GM18519 (cell line): ENCODE measurements at regions not wholly inside any gene's neighbourhood (a gene's known extent, or its start where the extent isn't known, plus 50 kb on each side); places are given as distances from the start of the nearest gene placed in this dataset.
"Not testable (repeated sequence)": the region's sequence is repeated elsewhere in the genome, so short reads cannot be mapped to it uniquely, and the experiment has no call there.

ENCODE experiments used
- ATAC-seq: cut with Tn5 transposase; IDR thresholded peaks from one replicate; pipeline ENCODE4 v1.9.1; 2021; ENCODE audit warnings: mild to moderate bottlenecking, moderate library complexity; ENCODE audit not compliant: unreplicated experiment, low FRiP score

DNA sequence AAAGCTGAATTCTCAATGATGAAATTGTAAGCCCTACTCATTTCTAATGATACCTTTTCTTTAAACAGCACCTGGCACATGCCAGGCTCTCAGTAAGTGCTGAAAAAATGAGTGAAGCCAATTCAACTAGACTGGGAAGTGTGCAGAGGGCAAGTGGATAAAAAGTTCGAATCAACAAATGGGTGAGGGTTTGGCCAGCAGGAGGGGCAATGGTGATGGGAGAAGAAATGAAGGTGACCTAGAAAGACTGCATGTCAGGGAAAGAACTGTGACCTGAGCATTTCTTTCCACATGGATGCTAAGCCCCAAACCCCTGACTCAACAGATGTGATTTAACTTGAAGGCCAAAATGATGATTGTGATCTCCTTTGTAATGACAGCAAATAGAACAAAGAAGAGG lies 54.6 kb downstream of the DKK1 start:
- ATAC-seq: no peak

DNA sequence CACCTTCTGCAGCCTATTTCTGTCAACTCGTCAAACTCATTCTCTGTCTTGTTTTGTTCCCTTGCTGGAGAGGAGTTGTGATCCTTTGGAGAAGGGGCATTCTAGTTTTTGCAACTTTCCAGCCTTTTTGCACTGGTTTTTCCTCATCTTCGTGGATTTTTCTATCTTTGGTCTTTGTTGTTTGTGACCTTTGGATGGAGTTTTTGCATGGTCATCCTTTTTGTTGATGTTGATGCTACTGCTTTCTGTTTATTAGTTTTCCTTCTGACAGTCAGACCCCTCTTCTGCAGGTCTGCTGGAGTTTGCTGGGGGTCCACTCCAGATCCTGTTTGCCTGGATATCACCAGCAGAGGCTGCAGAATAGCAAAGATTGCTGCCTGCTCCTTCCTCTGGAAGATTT lies 60.1 kb downstream of the DKK1 start:
- not testable (repeated sequence) for ATAC-seq

DNA sequence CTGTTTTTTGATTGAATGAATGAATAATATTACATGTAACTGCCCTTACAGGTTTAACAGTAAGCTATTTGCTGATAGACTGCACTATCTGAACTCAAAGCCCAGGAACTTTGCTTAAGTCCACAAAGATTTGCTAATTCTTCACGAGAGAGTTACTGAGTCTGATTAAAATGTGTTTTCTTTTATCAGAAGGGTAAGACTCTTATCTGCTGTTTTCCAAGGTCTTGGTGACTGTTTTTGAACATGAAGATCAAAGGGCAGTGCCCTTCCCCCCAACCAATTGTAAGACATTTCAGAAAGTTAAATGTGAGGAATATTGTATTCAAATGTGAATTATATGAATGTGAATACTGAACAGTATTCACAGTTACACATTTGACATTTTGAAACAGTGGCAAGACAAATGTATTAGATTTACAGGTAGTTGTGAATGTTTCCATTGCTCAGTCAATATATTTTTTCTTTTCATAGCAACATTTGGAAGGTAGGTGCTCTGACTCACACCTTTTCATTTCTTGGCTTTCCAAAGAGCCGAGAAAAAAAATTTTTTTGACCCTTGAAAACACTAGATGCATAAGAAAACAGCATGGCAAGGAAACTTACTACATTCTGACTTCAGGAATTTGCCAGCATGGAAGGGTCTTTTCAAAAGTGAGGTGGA lies 62.7 kb downstream of the DKK1 start:
- no peak for ATAC-seq

DNA sequence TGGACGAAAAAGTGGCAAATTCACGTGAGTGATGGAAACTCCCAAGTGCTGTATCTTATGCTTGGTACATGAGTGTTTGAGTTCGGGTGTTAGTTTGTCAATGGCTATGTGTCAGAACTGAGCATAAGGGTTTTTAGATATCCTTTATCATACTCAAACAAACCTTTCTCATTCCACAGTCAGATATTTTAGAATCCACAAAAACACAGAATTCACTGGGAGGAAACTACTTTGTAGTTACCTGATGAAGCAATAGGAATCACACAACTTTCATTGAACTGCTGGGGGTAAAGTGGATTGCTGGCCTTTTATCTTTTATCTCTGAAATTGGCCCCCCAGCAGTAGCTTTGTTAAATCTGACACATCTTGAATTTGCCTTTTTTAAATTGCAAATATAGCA lies 64.0 kb downstream of the DKK1 start:
- no peak for ATAC-seq

DNA sequence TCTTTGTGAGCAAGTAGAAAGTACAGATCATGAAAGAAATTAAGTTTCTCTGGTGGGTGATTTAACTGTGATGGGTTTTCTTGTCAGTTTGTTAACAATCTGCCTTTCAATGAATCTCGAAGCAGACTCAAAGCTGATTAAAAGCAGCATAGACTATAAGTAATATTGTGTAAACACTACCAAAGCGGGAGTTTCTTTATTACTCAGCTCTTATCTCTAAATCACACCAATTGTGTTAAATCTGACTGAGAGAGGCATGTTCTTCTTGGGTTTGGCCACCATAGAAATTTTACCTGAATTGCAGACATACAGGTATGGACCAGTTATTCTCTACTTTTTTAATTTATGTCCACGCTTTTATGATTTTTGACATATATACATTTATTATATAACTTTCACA lies 65.2 kb downstream of the DKK1 start:
- no peak for ATAC-seq

DNA sequence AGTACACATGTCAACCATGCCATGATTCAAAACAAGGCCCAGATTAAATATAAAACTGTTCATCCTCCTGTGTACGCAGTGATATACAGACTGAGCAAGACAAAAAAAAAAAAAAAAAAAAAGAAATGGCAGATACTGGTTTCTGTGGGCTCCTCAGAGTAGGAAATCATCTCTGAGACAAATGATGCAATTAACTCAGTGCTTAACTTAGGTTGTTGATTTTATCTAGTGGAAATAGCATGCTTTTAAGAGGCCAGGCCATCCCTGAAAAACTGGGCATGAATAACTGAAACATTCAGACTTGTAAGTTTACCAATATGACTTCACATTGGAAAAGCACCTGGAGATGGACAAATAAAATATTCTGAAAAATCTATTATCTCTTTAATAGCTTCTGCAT lies 69.0 kb downstream of the DKK1 start:
- no peak for ATAC-seq

DNA sequence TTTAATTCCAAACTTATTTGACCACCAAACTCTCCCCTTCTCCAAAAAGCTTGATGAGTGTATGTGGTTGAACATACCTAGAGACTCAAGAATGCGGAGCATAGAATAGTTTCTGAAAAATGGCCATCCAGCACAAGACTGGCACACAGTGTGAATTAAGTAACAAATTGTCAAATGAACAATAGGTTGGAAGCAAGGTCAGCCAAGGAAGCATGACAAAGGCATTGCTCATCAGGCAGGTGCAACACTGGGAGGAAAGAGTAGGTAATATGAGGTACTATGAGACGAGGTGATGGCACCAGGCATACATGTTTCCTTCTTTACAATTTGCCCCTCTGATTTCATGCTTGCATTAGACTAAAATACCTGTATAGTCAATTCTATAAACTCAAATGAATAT lies 73.7 kb downstream of the DKK1 start:
- ATAC-seq: no peak

DNA sequence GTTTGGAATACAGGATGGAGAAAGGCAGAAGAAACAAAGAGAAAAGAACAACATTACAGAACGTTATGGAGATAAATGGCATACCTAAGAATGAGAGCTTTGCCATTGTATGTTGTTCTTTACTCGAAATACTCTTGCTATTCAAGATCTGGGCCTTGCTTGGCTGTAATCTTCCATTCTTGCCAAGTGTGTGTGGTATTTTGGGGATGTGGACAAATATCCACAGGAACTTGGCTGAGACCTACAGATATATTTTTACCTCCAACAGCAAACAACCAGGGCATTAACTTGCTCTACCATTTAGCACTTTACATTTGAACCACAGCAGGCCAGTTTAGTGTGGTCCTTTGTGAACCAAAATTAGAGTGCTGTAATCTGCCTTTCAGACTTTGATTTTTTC lies 76.3 kb downstream of the DKK1 start:
- no peak for ATAC-seq

DNA sequence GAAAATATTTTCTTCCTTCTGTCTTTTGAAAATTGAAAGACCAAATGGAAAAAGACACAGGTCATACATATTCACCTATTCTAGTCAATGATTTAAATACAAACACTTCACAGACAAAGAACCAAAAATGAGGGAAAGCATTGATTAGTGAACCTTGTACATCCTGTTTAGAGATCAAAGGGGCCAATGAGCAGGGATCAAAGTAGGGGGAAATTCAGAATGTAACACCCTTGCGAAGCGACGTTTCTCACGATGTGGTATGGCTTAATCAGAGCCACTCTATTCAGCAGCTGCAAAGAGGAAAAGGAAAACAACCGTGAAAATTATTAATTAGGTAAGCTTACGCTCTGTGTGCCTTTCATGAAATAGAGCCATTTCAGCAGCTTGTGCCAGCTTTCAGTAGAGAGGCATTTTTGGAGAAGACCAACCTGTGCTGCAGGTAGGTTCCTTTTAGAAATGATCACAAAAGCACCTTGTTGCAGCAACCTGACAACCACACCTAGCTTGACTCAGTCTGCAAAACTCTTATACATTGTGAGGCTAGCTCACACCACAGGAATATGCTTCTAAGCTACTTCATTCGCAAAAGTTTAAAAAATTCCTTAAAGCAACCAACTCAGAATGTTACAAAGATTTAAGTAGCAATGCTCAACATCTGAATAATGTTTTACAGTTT lies 78.0 kb downstream of the DKK1 start:
- ATAC-seq: no peak

DNA sequence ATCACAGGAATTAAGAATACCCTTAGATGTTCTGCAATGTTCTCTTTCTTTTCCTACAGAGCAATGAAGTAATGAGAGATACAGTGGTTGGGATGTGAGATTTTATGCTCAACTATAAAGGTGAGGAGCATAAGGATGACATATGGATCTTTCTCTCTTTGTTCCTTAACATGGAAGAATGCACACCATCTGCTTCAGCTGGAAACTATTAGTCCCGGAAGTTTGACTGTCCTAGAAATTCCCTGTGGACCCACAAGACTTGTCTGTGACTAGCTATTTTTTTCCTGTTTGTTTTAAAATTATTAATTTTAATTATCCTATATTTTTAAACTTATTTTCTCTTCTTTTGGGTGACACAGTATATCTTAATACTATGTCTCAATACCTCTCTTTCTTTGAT lies 80.2 kb downstream of the DKK1 start:
- ATAC-seq: no peak

DNA sequence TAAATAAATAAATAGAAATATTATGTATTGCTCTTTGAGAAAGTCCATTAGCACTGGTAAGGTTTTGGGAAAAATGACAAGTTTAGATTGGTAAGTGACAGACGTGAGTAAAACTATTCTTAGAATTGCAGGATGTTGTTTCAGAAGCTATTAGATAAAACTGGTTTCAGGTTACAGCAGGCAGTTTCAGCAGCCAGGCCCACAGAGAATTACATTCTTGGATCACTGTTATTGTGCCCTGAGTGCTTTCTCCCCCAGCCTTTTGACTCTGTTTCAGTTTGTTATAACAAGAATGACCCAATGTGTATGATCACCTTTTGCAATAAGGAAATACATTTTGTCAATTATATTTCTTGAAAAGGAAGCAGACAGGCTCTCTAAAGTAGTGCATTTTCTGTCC lies 86.5 kb downstream of the DKK1 start:
- ATAC-seq: no peak

DNA sequence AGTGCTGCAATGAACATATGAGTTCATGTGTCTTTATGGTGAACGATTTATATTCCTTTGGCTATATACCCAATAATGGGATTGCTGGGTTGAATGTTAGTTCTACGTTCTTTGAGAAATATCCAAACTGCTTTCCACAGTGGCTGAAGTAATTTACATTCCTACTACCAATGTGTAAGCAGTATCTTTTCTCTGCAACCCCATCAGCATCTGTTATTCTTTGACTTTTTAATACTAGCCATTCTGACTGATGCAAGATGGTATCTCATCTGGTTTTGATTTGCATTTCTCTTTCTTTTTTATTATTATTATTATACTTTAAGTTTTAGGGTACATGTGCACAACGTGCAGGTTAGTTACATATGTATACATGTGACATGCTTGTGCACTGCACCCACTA lies 89.7 kb downstream of the DKK1 start:
- ATAC-seq: not testable (repeated sequence)

DNA sequence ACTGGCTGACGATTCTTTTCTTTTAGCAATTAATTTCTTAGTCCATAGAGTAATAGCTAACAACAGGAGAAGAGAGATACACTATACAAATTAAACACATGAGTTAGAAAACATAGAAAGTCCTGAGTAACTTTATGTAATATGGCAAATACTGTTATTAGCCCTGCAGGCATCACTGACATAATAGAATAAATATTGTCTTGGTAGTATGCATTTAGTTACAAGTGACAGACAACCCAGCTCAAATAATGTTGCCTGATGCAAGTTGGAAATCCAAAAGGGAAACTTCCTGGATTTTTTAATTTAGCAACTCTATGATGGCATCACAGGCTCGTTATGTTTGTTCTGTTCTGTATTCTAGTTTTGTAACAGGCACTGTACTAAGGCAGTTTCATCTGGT lies 95.1 kb downstream of the DKK1 start:
- no peak for ATAC-seq

DNA sequence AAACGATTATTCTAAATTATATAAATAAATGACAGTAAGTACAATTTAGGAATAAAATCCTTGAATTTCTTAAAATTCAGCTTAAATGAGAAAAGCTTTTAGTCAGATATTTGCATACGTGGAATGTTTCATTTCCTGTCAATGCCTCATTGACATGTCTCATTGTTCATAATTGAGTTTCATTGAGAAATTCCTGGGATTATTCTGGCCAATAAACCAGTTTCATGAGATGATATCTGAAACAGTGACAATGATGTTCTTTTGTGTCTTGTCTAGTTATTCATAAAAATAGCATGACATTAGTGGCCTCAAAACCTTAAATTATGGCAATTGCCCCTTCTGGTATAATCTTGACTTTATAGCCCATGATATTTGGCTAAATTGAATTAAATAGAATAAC lies 95.8 kb downstream of the DKK1 start:
- ATAC-seq: no peak

DNA sequence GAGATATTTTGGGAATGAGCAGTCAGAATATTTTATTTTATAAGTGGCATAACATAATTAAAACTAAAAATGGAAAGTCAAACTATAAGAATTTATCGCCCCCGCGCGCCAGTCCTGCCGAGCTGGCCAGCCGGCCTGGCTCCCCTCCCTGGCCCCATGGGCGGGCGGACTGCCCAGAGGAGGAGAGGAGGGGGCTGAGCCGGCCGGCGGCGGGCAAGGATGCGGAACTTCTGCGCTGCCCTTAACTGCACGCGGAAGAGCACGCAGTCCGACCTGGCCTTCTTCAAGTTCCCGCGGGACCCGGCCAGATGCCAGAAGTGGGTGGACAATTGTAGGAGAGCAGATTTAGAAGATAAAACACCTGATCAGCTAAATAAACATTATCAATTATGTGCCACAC lies 96.8 kb downstream of the DKK1 start:
- ATAC-seq: no peak

DNA sequence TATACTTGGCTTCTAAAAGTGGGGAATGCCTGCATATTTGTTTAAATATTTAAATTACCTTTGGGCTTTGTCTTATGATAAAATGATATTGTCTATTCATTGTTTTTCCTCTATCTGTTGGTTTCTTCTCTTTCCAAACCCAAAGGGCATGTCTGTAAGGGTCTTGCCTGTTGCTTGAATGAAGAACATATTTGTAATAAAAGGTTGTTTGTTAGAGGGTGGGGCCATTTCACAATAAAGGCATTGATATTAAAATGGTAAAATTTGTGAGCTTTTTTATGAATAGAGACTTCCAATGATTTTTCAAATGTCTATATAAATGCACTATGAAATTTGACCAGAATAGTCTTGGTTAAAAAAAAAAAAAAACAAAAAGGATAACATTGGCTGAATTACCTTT lies 105.2 kb downstream of the DKK1 start:
- no peak for ATAC-seq

DNA sequence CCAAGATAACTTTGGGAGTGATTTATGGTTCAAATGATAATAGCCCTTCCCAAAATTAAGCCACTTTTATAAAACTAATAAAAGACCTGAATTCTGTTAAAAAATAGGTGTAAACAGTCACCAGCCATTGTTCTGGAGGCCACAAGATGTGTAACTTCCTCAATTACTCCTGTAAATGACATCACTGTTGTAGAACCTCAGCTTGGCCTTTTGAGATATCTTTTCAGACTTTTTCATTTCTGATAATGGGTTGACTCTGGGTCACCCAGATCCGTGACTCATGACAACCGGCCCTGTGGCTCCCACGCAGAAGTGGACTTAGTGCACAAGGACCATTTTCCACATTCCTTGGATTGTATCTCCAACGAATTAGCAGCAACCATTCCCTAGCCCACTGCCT lies 106.6 kb downstream of the DKK1 start:
- no peak for ATAC-seq

DNA sequence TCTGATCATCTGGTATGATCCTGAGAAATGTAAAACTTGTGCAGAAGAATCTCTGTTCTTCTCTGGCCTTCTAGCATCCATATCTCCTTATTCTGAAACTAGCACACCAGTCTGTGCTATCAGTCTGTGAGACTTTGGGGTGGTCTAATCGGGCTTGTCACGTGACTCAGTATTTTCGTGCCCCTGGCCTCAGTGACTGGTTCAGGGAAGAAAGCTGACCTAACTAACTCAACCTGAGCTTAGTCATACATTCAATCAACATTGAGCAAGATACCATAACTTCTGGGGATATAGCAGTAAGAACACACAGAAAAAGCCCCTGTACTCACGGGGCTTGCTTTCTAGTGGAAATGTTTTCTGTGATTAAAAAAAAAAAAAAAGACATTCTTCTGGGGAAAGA lies 109.3 kb downstream of the DKK1 start:
- ATAC-seq: no peak

DNA sequence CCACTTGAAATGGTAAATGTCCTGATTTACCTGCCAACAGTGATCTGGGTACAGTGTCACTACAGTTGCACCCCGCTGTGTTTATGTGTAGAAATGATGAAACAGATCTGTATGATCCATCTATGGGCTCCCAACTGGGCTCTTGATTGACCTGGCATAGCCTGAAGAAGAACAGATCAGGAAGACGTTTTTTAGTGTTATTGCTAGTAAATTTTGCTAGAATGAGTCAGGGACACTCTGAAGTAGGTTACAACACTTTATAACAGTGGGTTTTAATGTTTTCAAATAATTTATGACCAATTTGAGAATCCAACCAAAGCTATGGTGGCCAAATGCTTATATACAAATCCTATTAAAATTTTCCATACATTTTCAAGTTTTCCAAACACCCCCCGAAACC lies 110.3 kb downstream of the DKK1 start:
- ATAC-seq: no peak

DNA sequence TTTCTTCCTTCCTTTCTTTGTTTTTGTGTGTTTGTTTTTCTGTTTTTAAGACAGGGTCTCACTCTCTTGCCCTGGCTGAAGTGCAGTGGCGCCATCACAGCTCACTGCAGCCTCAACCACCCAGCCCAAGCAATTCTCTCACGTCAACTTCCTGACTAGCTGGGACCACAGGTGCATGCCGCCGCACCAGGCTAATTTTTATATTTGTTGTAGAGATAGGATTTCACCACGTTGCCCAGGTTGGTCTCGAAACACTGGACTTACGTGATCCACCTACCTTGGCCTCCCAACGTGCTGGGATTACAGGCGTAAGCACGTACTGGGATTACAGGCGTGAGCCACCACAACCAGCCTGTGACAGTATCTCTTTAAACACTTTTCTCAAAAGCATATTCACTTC lies 120.7 kb downstream of the DKK1 start:
- no peak for ATAC-seq

DNA sequence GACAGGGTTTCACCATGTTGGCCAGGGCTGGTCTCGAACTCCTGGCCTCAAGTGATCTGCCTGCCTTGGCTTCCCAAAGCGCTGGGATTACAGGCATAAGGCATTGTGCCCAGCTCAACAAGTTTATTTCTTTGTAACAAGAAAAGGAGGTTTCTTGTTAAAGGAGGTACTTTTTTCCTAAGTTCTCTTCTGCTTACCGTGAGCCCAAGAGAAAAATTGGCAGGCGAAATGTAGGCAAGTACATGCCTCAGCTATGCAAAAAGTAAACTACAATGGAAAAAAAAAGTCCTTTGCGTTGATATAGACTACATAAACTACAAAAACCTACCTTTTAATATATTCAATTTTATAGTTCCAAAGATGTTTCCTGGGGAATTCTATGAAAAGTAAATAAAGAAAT lies 122.6 kb downstream of the DKK1 start:
- no peak for ATAC-seq

DNA sequence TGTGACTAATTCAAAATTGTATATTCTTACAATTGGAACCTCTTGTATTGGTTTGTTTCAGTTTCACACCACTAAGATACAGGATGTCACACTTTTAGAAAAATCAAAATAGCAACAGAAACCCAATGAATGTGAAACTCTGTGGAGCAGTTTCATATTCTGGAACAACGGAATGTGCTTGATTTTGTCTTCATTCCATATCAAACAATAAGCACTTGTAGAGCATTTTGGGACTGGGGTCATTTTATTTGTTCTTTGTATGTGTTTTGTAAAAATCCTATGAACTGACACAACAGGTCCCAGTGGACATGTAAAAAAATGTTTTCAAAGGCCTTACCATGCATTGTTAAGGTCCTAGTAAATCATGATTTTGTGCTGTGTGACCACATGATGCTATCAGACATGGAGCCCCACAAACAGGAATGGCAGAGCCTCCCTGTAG lies 123.1 kb downstream of the DKK1 start:
- peak; percentile 92 for ATAC-seq

DNA sequence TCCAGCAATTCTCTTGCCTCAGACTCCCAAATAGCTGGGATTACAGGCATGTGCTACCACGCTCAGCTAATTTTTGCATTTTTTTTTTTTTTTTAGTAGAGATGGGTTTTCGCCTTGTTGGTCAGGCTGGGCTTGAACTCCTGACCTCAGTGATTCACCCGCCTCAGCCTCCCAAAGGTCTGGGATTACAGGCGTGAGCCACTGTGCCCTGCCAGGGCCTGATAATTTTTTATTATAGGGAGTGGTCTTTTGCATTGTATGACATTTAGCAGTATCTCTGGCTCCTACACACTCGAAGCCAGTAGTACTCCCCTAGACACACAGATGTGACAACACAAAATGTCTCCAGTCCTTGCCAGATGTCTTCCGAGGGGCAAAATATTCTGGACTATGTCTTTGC lies 124.0 kb downstream of the DKK1 start:
- no peak for ATAC-seq
